HTR-8/SVneo (cell line): ENCODE measurements at regions not wholly inside any gene's neighbourhood (a gene's known extent, or its start where the extent isn't known, plus 50 kb on each side); places are given as distances from the start of the nearest gene placed in this dataset.
"Not testable (repeated sequence)": the region's sequence is repeated elsewhere in the genome, so short reads cannot be mapped to it uniquely, and the experiment has no call there.

Experiments used
- DNase-seq: peaks from one replicate; pipeline ENCODE4 v3.0.0; 2011; ENCODE audit warnings: low spot score, mixed read lengths; ENCODE audit not compliant: insufficient read length
- FAIRE-seq: peaks from 2 replicates; lab custom pipeline; 2011; peaks lifted over from hg19 to GRCh38; lab: Jason Lieb, UNC

GRCh38 chr6:130494729-130495128 lies 128.9 kb downstream of the TMEM200A start:
- FAIRE-seq (no peak), DNase-seq (no peak)

DNA sequence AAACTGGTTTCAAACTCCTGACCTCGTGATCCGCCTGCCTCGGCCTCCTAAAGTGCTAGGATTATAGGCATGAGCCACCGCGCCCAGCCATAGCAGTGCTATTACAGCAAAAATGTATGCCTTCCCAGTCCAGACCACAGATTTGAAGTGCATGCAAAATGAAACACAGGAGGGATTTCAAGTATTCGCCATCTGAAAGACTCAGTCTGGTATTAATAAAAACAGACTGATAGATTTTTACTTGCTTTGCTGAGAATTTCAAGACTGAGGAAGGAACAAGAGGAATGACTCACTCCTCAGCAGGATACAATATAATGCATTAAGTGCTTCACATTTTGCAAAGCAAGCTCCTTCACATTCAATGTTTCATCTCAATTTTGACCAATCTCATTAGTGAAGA lies 134.9 kb downstream of the TMEM200A start:
- FAIRE-seq (no peak), DNase-seq (no peak)

- FAIRE-seq = no peak
- DNase-seq = no peak
These were observed 137.3 kb downstream of the TMEM200A start for GRCh38 chr6:130503146-130503545.

DNA sequence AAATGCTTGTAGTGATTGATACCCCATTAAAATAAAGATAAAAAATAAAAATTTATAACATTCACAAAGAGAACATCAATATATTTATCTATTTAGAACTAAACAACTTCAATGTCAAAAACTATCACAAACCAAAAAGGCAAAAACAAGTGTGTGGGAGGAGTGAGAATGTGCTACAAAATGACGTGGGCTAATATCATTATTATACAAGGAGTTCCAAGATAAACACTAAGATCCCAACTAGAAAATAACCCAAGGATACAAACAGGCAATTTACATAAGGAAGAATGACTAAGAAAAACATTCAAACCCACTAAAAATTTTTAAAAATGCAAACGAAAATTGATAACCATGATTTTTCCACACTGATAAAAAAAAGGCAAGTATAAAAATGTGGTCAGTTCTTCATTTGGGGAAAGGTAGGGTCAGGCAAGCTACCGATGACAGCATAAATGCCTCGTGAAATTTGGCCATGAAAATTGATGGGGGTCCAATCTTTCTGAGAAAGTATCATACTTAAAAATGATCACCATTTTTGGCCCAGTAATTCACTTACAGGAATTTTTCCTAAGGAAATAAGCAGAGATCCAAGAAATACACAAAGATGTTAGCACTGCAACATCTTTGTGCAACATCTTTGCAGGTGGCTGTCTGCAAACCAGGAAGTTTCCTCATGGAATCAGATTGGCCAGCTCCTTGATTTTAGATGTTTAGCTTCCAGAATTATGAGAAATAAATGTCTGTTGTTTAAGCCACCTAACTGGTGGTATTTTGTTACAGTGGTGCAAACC lies 140.2 kb downstream of the TMEM200A start:
- FAIRE-seq (no peak), DNase-seq (no peak)

- not testable (repeated sequence) for FAIRE-seq, DNase-seq
These were observed 141.3 kb downstream of the TMEM200A start for GRCh38 chr6:130507005-130507665.

- FAIRE-seq (no peak), DNase-seq (no peak)
These were observed 141.8 kb downstream of the TMEM200A start for GRCh38 chr6:130507666-130508028.

DNA sequence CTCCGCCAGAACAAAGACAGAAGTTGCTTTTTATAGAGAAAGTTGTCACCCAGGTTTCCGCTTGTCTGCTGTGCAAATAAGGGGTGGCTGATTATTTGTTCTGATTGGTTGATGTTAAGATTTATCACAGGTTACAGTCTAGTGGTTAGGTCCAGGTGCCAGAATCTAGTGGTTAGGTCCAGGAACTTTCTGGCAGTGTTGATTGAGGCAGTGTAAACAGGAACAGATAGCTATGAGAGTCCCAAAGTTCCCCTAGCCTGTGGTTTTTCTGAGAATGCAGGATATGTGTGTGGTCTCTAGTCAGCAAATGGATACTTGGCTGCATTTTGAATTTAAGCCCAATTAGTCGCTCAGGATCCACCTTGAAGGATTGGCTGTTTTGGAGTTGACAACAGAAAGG lies 148.0 kb downstream of the TMEM200A start:
- no peak for FAIRE-seq
- peak; percentile 17 for DNase-seq

- DNase-seq (no peak), FAIRE-seq (no peak)
These were observed 148.9 kb downstream of the TMEM200A start for GRCh38 chr6:130514712-130515111.

DNA sequence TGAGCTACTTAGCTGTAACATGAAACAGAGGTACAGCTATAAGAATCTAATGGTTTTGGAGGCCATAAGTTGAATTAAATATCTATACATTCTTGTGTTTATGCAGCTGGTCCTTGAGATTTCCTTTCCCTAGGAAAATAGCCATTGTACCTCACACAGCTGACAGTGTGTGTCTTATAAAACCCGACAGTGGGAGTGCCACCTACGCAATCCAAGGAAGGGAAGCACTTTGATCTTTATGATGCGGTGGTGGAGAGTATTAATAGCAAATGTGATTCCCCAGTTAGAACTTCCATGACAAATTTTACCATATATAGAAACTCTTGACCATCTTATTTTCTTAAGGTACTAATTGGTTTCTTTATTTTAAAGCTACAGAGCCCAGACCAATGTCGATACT lies 149.5 kb downstream of the TMEM200A start:
- FAIRE-seq (no peak), DNase-seq (no peak)

GRCh38 chr6:130516604-130517003 lies 150.8 kb downstream of the TMEM200A start:
- FAIRE-seq = no peak
- DNase-seq = no peak

- FAIRE-seq (no peak), DNase-seq (no peak)
These were observed 151.7 kb downstream of the TMEM200A start for GRCh38 chr6:130517444-130517931.

GRCh38 chr6:130518588-130518987 lies 152.8 kb downstream of the TMEM200A start:
- DNase-seq (no peak), FAIRE-seq (no peak)

- no peak for FAIRE-seq
- no peak for DNase-seq
These were observed 154.4 kb downstream of the TMEM200A start for GRCh38 chr6:130520221-130520620.

GRCh38 chr6:130520801-130521200 lies 155.0 kb downstream of the TMEM200A start:
- DNase-seq = no peak
- FAIRE-seq = no peak

GRCh38 chr6:130524552-130524951 lies 158.7 kb downstream of the TMEM200A start:
- DNase-seq = no peak
- no peak for FAIRE-seq

DNA sequence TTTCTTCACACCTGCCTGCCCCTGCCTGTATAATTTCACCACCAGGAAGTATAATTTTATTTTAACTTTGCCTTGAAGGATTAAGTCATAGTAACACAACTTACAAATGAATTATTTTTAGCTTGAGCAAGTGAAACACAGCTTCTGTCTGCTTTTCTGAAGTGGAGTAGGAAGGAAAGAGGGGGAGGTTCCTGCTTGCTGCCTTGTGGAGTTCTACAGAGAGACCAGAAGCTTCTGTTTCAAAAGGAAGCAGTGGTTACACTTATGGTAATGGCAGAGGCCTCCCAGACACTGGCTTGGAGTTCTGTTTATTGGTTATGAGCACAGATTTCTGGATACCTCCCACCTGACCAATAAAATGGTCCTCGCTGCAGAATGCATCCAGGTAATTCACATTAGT lies 159.6 kb downstream of the TMEM200A start:
- DNase-seq = no peak
- FAIRE-seq = no peak

GRCh38 chr6:130526466-130526865 lies 160.6 kb downstream of the TMEM200A start:
- no peak for FAIRE-seq
- no peak for DNase-seq

DNA sequence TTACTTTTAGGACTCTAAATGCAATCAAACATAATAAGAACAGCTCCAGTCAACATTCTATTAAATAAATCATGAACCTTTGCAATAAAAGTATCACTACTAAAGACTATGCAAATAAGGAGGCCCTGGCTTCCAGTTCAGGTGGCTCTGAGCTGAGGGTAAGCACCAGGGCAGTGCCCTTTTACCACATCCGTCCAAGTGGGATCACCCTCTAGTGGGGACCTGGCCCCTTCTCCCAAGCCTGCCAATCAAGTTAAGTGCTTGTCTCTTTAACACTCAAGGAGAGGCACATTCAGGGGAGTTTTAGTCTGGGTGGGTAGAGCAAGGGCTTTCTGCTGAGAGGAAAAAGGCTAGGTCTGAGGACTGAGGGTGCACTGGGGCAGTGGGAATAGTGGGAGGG lies 161.4 kb downstream of the TMEM200A start:
- DNase-seq = no peak
- FAIRE-seq = no peak

DNA sequence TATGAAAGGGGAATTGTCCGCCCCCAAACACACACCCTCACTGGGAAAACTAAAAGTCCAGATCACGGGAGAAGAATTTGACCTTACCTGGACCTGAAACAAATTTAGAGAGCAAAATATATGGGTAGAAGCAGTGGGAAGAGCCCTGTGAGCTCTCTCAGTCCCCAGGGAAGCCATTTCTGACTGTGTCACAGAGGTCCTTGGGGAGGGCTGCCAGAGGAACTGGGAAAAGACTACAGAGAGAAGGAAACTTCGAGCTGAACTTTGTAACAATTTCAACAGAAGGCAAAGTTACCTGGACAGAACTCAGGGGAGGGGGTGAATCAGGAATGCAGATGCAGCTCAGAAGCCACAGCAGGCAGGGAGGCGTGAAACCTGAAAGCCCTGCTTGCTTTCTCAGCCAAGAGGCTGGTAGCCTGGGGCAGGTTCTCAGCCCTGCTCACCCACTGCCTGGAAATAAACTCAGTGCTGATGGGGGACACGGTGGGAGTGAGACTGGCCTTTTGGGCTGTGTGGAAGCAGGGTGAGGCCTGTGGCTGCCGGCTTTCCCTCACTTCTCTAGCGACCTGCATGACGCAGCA lies 163.8 kb downstream of the TMEM200A start:
- no peak for FAIRE-seq

GRCh38 chr6:130534627-130535026 lies 168.8 kb downstream of the TMEM200A start:
- DNase-seq = no peak
- FAIRE-seq = no peak

More for the DNA sequence above, 163.8 kb downstream of the TMEM200A start:
- no peak for DNase-seq

- FAIRE-seq (no peak), DNase-seq (no peak)
These were observed 169.4 kb downstream of the TMEM200A start for GRCh38 chr6:130535242-130535641.
